SK-N-SH (cell line): ENCODE measurements at regions not wholly inside any gene's neighbourhood (a gene's known extent, or its start where the extent isn't known, plus 50 kb on each side); places are given as distances from the start of the nearest gene placed in this dataset.

ENCODE experiments used
- CTCF ChIA-PET: fragments of 300-600, 350-600 bp; formaldehyde crosslinking; extraction: SDS; loops from one replicate; lab custom pipeline; 2021; lab: Yijun Ruan, JAX
- POLR2A ChIA-PET: fragments of 350-600 bp; sonication (Branson Sonifier 250); formaldehyde crosslinking; extraction: SDS; loops from one replicate; lab custom pipeline; 2020; ENCODE audit warnings: antibody characterized with exemption, inconsistent platforms; lab: Yijun Ruan, JAX
- DNase-seq: peaks from one replicate; pipeline ENCODE4 v3.0.0; 2012
- H2AFZ ChIP-seq: fragments of 200-600 bp; sonication (generic); 2 replicates; pipeline ENCODE4 v1.8.1; 2016; ENCODE audit warnings: antibody characterized with exemption, mild to moderate bottlenecking, low read depth
- H3F3A ChIP-seq: fragments of 200-600 bp; sonication (generic); replicated peaks from 2 replicates; pipeline ENCODE3; 2016; ENCODE audit warnings: antibody characterized with exemption, mild to moderate bottlenecking; ENCODE audit not compliant: insufficient read depth
- H3K27ac ChIP-seq, 2 experiments: fragments of 200-500 bp in 1 of 2; fragments of 200-600 bp in 1 of 2; sonication (Bioruptor generic) in 1 of 2; sonication (generic), shearing (Covaris generic) in 1 of 2; 2 replicates each; pipeline versions ENCODE4 v1.5.1 to v1.6.1; 2014 to 2016; ENCODE audit warnings: low read depth in 2 of 2, inconsistent platforms in 1 of 2, low read length in 1 of 2, mild to moderate bottlenecking in 1 of 2, mixed read lengths in 1 of 2
- H3K27me3 ChIP-seq: fragments of 200-600 bp; sonication (generic), shearing (Covaris generic); 2 replicates; pipeline ENCODE4 v1.6.1; 2016; ENCODE audit warnings: mixed run types; ENCODE audit not compliant: insufficient read depth
- H3K36me3 ChIP-seq, 2 experiments: fragments of 200-500 bp in 1 of 2; fragments of 200-600 bp in 1 of 2; sonication (Bioruptor generic) in 1 of 2; sonication (generic) in 1 of 2; replicated peaks in 1 of 2; 2 replicates each; pipeline versions ENCODE3 to v1.5.1; 2014 to 2016; ENCODE audit warnings: low read length in 1 of 2, mild to moderate bottlenecking in 1 of 2; ENCODE audit not compliant: insufficient read depth in 2 of 2, control insufficient read depth in 1 of 2
- H3K4me1 ChIP-seq, 2 experiments: fragments of 200-500 bp in 1 of 2; fragments of 200-600 bp in 1 of 2; sonication (Bioruptor generic) in 1 of 2; sonication (generic), shearing (Covaris generic) in 1 of 2; 2 replicates each; pipeline versions ENCODE4 v1.5.1 to v1.6.1; 2014 to 2016; ENCODE audit warnings: low read depth in 1 of 2, low read length in 1 of 2, mixed run types in 1 of 2; ENCODE audit not compliant: insufficient read depth in 2 of 2, control insufficient read depth in 1 of 2
- H3K4me2 ChIP-seq: fragments of 200-600 bp; sonication (generic), shearing (Covaris generic); 2 replicates; pipeline ENCODE4 v1.6.1; 2017; ENCODE audit warnings: mixed run types
- H3K4me3 ChIP-seq, 2 experiments: fragments of 200-500 bp in 1 of 2; fragments of 200-600 bp in 1 of 2; sonication (Bioruptor generic) in 1 of 2; sonication (generic), shearing (Covaris generic) in 1 of 2; 2 replicates each; pipeline versions ENCODE4 v1.5.1 to v1.8.1; 2014 to 2016; ENCODE audit warnings: low read depth in 2 of 2, inconsistent platforms in 1 of 2, low read length in 1 of 2, mild to moderate bottlenecking in 1 of 2, mixed read lengths in 1 of 2, moderate library complexity in 1 of 2
- H3K79me2 ChIP-seq: fragments of 200-600 bp; sonication (generic); 2 replicates; pipeline ENCODE4 v1.8.1; 2017; ENCODE audit warnings: mild to moderate bottlenecking; ENCODE audit not compliant: insufficient read depth
- H3K9ac ChIP-seq: fragments of 200-600 bp; sonication (generic); 2 replicates; pipeline ENCODE4 v1.6.1; 2017; ENCODE audit warnings: mixed run types
- H3K9me2 ChIP-seq: fragments of 200-600 bp; sonication (generic); 2 replicates; pipeline ENCODE4 v1.6.1; 2017; ENCODE audit warnings: mixed run types
- H3K9me3 ChIP-seq: fragments of 200-600 bp; sonication (generic); 2 replicates; pipeline ENCODE4 v1.6.1; 2017; ENCODE audit warnings: mixed run types, mild to moderate bottlenecking, moderate library complexity
- H4K20me1 ChIP-seq: fragments of 200-600 bp; sonication (generic); 2 replicates; pipeline ENCODE4 v1.6.1; 2017; ENCODE audit warnings: mild to moderate bottlenecking, mixed run types; ENCODE audit not compliant: insufficient read depth
- CTCF ChIP-seq: fragments of 200-600 bp; sonication (generic); IDR thresholded peaks from 2 replicates; pipeline ENCODE4 v1.6.1; 2017; ENCODE audit warnings: antibody characterized with exemption, mild to moderate bottlenecking, moderate library complexity
- EZH2phosphoT487 ChIP-seq: fragments of 200-600 bp; sonication (generic); IDR thresholded peaks from 2 replicates; pipeline ENCODE4 v1.6.1; 2017; ENCODE audit warnings: low read depth, mixed run types, mild to moderate bottlenecking, antibody characterized with exemption, moderate library complexity, borderline replicate concordance
- GABPA ChIP-seq: IDR thresholded peaks from 2 replicates; pipeline ENCODE4 v1.4.0; 2012; ENCODE audit warnings: low read depth, mild to moderate bottlenecking
- GATA2 ChIP-seq: sonication (generic); formaldehyde crosslinking; IDR thresholded peaks from 2 replicates; pipeline ENCODE4 v1.5.0; 2020; ENCODE audit warnings: mild to moderate bottlenecking, missing genetic modification reagents
- JUND ChIP-seq: IDR thresholded peaks from 2 replicates; pipeline ENCODE4 v1.4.0; 2012
- MAX ChIP-seq: IDR thresholded peaks from 2 replicates; pipeline ENCODE4 v1.4.0; 2012; ENCODE audit warnings: low read depth
- NFIC ChIP-seq: IDR thresholded peaks from 2 replicates; pipeline ENCODE4 v1.4.0; 2012; ENCODE audit warnings: borderline replicate concordance
- REST ChIP-seq: IDR thresholded peaks from 2 replicates; pipeline ENCODE4 v1.6.1; 2012; ENCODE audit warnings: mild to moderate bottlenecking, low read depth, low read length, moderate library complexity
- SIN3A ChIP-seq: IDR thresholded peaks from 2 replicates; pipeline ENCODE4 v1.6.1; 2012; ENCODE audit warnings: low read depth, mild to moderate bottlenecking, low read length, moderate library complexity, borderline replicate concordance
- TCF12 ChIP-seq: IDR thresholded peaks from 2 replicates; pipeline ENCODE4 v1.4.0; 2012
- USF2 ChIP-seq: fragments of 150-350 bp; IDR thresholded peaks from 2 replicates; pipeline ENCODE4 v1.6.1; 2017; ENCODE audit warnings: antibody characterized with exemption, low read length, low read depth, borderline replicate concordance
- WGBS: methylation state at CpG from one replicate; pipeline ENCODE4 v1.1.6; 2017; ENCODE audit warnings: low lambda C conversion rate; 5-methylcytosine and 5-hydroxymethylcytosine counted together

GRCh38 chr20:57999465-58000111 lies 228.9 kb downstream of the ANKRD60 start:
- H4K20me1 ChIP-seq, result no peaks in the 10 kb centered on the region
- H3K27ac ChIP-seq, result peak overlapping the region in 1 of 2 experiments; percentile 97; a peak in 2 of 4 replicates
- H3K4me2 ChIP-seq, result no peak overlapping the region
- ChIA-PET CTCF (interaction anchor here (1.1 to 1.2 kb wide), 2 partner anchors 91 to 180 kb away, joined by 3 to 5 read pairs; no protein-coding TSS in a partner anchor), POLR2A (no interaction called here)
- H3K27me3 ChIP-seq, result no peaks in the 10 kb centered on the region
- H3K9ac ChIP-seq, result no peak overlapping the region
- no peaks in the 10 kb centered on the region for H3K9me3 ChIP-seq
- H2AFZ ChIP-seq, result no peak overlapping the region
- peaks cover 8% of the 10 kb centered on the region for H3F3A ChIP-seq
- no peaks in the 10 kb centered on the region for H3K36me3 ChIP-seq
- TF ChIP-seq NFIC (no peak), CTCF (no peak), SIN3A (no peak), TCF12 (no peak), GATA2 (CRISPR knock-in tag) (no peak), USF2 (no peak), GABPA (no peak), EZH2phosphoT487 (no peak), REST (no peak), JUND (no peak), MAX (no peak)
- H3K9me2 ChIP-seq, result no peaks in the 10 kb centered on the region
- peaks cover 0 to 78% of the 10 kb centered on the region in 2 experiments; a peak in 2 of 4 replicates for H3K4me1 ChIP-seq
- no peak for DNase-seq
- no peaks in the 10 kb centered on the region for H3K79me2 ChIP-seq
- WGBS, result 84% methylated on average over 17 of the region's 17 CpGs
- no peak overlapping the region for H3K4me3 ChIP-seq
